MM.1S (cell line): ENCODE measurements at regions not wholly inside any gene's neighbourhood (a gene's known extent, or its start where the extent isn't known, plus 50 kb on each side); places are given as distances from the start of the nearest gene placed in this dataset.
A peak's percentile ranks its signal among the peaks of the same experiment; 100 is the strongest.
"Not testable (repeated sequence)": the region's sequence is repeated elsewhere in the genome, so short reads cannot be mapped to it uniquely, and the experiment has no call there.

Experiments
- DNase-seq: peaks from one replicate; pipeline ENCODE4 v3.0.0-alpha.2; 2015
- H2AFZ ChIP-seq: fragments of 300-600 bp; sonication (generic); 2 replicates; pipeline ENCODE4 v1.6.0; 2016; ENCODE audit warnings: antibody characterized with exemption, low read length
- H3F3A ChIP-seq: fragments of 300-600 bp; sonication (generic); 2 replicates; pipeline ENCODE4 v1.6.1; 2016; ENCODE audit warnings: mild to moderate bottlenecking, antibody characterized with exemption, low read length, moderate library complexity, mixed read lengths; ENCODE audit not compliant: insufficient read depth
- H3K27ac ChIP-seq: fragments of 300-600 bp; sonication (generic); 2 replicates; pipeline ENCODE4 v1.5.1; 2016; ENCODE audit warnings: mild to moderate bottlenecking, low read length
- H3K27me3 ChIP-seq: fragments of 300-600 bp; sonication (generic); replicated peaks from 2 replicates; pipeline ENCODE4 v1.6.0; 2016; ENCODE audit warnings: low read length; ENCODE audit not compliant: insufficient read depth
- H3K36me3 ChIP-seq: fragments of 300-600 bp; sonication (generic); replicated peaks from 2 replicates; pipeline ENCODE4 v1.6.1; 2016; ENCODE audit warnings: mild to moderate bottlenecking, low read length, mixed read lengths; ENCODE audit not compliant: insufficient read depth
- H3K4me1 ChIP-seq: fragments of 300-600 bp; sonication (generic); 2 replicates; pipeline ENCODE4 v1.6.1; 2016; ENCODE audit warnings: low read length, mixed read lengths
- H3K4me2 ChIP-seq: fragments of 300-600 bp; sonication (generic); 2 replicates; pipeline ENCODE4 v1.6.0; 2016; ENCODE audit warnings: low read depth, low read length
- H3K4me3 ChIP-seq: fragments of 300-600 bp; sonication (generic); 2 replicates; pipeline ENCODE4 v1.5.1; 2016; ENCODE audit warnings: low read length, mixed read lengths
- H3K79me2 ChIP-seq: fragments of 300-600 bp; sonication (generic); 2 replicates; pipeline ENCODE4 v1.6.1; 2016; ENCODE audit warnings: mixed run types, low read length, mixed read lengths
- H3K9ac ChIP-seq: fragments of 300-600 bp; sonication (generic); 2 replicates; pipeline ENCODE4 v1.6.1; 2016; ENCODE audit warnings: low read length, mixed read lengths
- H3K9me2 ChIP-seq: fragments of 300-600 bp; sonication (generic); replicated peaks from 2 replicates; pipeline ENCODE4 v1.6.1; 2016; ENCODE audit warnings: mild to moderate bottlenecking, low read length, mixed read lengths; ENCODE audit not compliant: insufficient read depth
- H3K9me3 ChIP-seq: fragments of 300-600 bp; sonication (generic); replicated peaks from 2 replicates; pipeline ENCODE4 v1.6.1; 2016; ENCODE audit warnings: mild to moderate bottlenecking, low read length, mixed read lengths; ENCODE audit not compliant: insufficient read depth
- H4K20me1 ChIP-seq: fragments of 300-600 bp; sonication (generic); 2 replicates; pipeline ENCODE4 v1.6.1; 2016; ENCODE audit warnings: mild to moderate bottlenecking, low read length, moderate library complexity, mixed read lengths; ENCODE audit not compliant: insufficient read depth
- CTCF ChIP-seq: fragments of 300-600 bp; sonication (generic); IDR thresholded peaks from 2 replicates; pipeline ENCODE4 v1.5.1; 2016; ENCODE audit warnings: antibody characterized with exemption, low read length, mixed read lengths
- EZH2 ChIP-seq: fragments of 300-600 bp; sonication (generic); optimal IDR thresholded peaks from 2 replicates; pipeline ENCODE3; 2017; ENCODE audit warnings: low read depth, mild to moderate bottlenecking, antibody characterized with exemption, low read length, mixed read lengths
- EZH2phosphoT487 ChIP-seq: fragments of 300-600 bp; sonication (generic); IDR thresholded peaks from 2 replicates; pipeline ENCODE4 v1.6.1; 2018; ENCODE audit warnings: antibody characterized with exemption, low read length

GRCh38 chr17:83204230-83204725 is 124.9 kb downstream of the METRNL start:
- Histone ChIP-seq H3K4me3 (no peak overlapping the region), H3K4me2 (no peak overlapping the region), H3K9me2 (no peaks in the 10 kb centered on the region), H3K27ac (no peak overlapping the region), H3K4me1 (peaks cover 12% of the 10 kb centered on the region), H3K9ac (no peak overlapping the region), H3K27me3 (no peaks in the 10 kb centered on the region), H3K79me2 (no peaks in the 10 kb centered on the region), H3K36me3 (no peaks in the 10 kb centered on the region), H3K9me3 (no peaks in the 10 kb centered on the region), H4K20me1 (no peaks in the 10 kb centered on the region), H2AFZ (no peak overlapping the region), H3F3A (peaks cover 7% of the 10 kb centered on the region)
- TF ChIP-seq EZH2 (no peak), CTCF (no peak), EZH2phosphoT487 (no peak)
- no peak for DNase-seq

- H4K20me1 ChIP-seq, H3K27ac ChIP-seq, H3K27me3 ChIP-seq, H3K9me2 ChIP-seq, H3K4me3 ChIP-seq, DNase-seq, H3K79me2 ChIP-seq, H2AFZ ChIP-seq, H3K4me2 ChIP-seq, H3F3A ChIP-seq, H3K36me3 ChIP-seq, H3K9me3 ChIP-seq, H3K9ac ChIP-seq: not testable (repeated sequence)
- H3K4me1 ChIP-seq, result peaks cover 11% of the 10 kb centered on the region
Measured at GRCh38 chr17:83204736-83205386, 125.5 kb downstream of the METRNL start.

- H3K36me3 ChIP-seq, H3K27me3 ChIP-seq, H3K9me3 ChIP-seq, H3K27ac ChIP-seq, H3K9ac ChIP-seq, H4K20me1 ChIP-seq, H3F3A ChIP-seq, H3K9me2 ChIP-seq, H2AFZ ChIP-seq, H3K4me2 ChIP-seq, H3K4me1 ChIP-seq, H3K4me3 ChIP-seq, H3K79me2 ChIP-seq: not testable (repeated sequence)
- peak; percentile 38 for TF ChIP-seq CTCF
- DNase-seq, result peak; percentile 39
Measured at GRCh38 chr17:83205387-83206035, 126.1 kb downstream of the METRNL start.

GRCh38 chr17:83206036-83206394 is 126.6 kb downstream of the METRNL start:
- H3K9me2 ChIP-seq, H3K4me3 ChIP-seq, H3K79me2 ChIP-seq, H3K4me2 ChIP-seq, H3F3A ChIP-seq, H3K9ac ChIP-seq, H4K20me1 ChIP-seq, H2AFZ ChIP-seq, H3K27ac ChIP-seq, H3K9me3 ChIP-seq, DNase-seq, H3K4me1 ChIP-seq, H3K36me3 ChIP-seq, H3K27me3 ChIP-seq: not testable (repeated sequence)

- not testable (repeated sequence) for H3K9me3 ChIP-seq
Measured at GRCh38 chr17:83206819-83207588, 127.6 kb downstream of the METRNL start.

GRCh38 chr17:83247001-83247400 is 167.6 kb downstream of the METRNL start:
- H4K20me1 ChIP-seq, H3K27ac ChIP-seq, H3K9me3 ChIP-seq, H3K4me1 ChIP-seq, H2AFZ ChIP-seq, H3K36me3 ChIP-seq, H3K9ac ChIP-seq, H3K4me2 ChIP-seq, H3K27me3 ChIP-seq, H3K4me3 ChIP-seq, H3F3A ChIP-seq, H3K79me2 ChIP-seq, H3K9me2 ChIP-seq: not testable (repeated sequence)
- peak; percentile 26 for DNase-seq

More at GRCh38 chr17:83206819-83207588, 127.6 kb downstream of the METRNL start:
- not testable (repeated sequence) for H3K4me2 ChIP-seq, H3K79me2 ChIP-seq, H3K27me3 ChIP-seq, H3K27ac ChIP-seq, H3K36me3 ChIP-seq, DNase-seq, H3K4me3 ChIP-seq, H3F3A ChIP-seq, H3K4me1 ChIP-seq, H3K9me2 ChIP-seq, H2AFZ ChIP-seq, H3K9ac ChIP-seq, H4K20me1 ChIP-seq
